Esophagus squamous epithelium (tissue), 4 donors: ENCODE measurements at regions not wholly inside any gene's neighbourhood (a gene's known extent, or its start where the extent isn't known, plus 50 kb on each side); places are given as distances from the start of the nearest gene placed in this dataset.
"Not testable (repeated sequence)": the region's sequence is repeated elsewhere in the genome, so short reads cannot be mapped to it uniquely, and the experiment has no call there.

Experiments
- POLR2A ChIP-seq, 4 donors: fragments of 450-650 bp; IDR thresholded peaks; one replicate each; pipeline ENCODE4 v1.6.1; 2017; ENCODE audit warnings: antibody characterized with exemption in 4 of 4, mild to moderate bottlenecking in 4 of 4, moderate library complexity in 3 of 4
- TF ChIP-seq, protein P1 (sequence below), 6 experiments: fragments of 450-650 bp in 4 of 6; fragments of 200-600 bp in 2 of 6; sonication (generic) in 2 of 6; IDR thresholded peaks; one replicate each; pipeline ENCODE4 v1.5.1; 2016 to 2019; ENCODE audit warnings: antibody characterized with exemption in 6 of 6, mild to moderate bottlenecking in 4 of 6, moderate library complexity in 4 of 6

DNA sequence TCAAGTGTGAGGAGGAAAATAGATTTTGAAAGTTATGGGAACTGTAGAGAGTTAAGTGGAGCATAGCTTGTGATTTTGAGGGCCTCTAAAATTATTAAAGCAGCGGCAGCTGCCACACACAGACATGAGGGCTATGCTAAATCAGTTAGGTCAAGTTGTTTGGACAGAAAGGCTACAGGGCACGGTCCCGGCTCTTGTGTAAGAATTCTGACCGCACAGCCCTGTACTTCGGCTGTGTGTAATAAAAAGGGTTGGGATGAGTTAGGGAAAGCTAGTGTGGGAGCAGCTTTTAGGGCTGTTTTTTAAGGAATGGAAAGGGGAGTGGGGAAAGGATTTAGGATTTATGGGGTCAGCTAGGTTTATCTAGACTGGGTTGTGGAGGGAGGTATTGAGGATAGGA is 79.6 kb upstream of the KIF5B start:
- TF ChIP-seq, protein P1, sequence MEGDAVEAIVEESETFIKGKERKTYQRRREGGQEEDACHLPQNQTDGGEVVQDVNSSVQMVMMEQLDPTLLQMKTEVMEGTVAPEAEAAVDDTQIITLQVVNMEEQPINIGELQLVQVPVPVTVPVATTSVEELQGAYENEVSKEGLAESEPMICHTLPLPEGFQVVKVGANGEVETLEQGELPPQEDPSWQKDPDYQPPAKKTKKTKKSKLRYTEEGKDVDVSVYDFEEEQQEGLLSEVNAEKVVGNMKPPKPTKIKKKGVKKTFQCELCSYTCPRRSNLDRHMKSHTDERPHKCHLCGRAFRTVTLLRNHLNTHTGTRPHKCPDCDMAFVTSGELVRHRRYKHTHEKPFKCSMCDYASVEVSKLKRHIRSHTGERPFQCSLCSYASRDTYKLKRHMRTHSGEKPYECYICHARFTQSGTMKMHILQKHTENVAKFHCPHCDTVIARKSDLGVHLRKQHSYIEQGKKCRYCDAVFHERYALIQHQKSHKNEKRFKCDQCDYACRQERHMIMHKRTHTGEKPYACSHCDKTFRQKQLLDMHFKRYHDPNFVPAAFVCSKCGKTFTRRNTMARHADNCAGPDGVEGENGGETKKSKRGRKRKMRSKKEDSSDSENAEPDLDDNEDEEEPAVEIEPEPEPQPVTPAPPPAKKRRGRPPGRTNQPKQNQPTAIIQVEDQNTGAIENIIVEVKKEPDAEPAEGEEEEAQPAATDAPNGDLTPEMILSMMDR (IDR thresholded peaks at IDR 0.05) = not testable (repeated sequence)
- not testable (repeated sequence) for TF ChIP-seq POLR2A (IDR thresholded peaks at IDR 0.05)
